ENCODE measurements at regions not wholly inside any gene's neighbourhood (a gene's known extent, or its start where the extent isn't known, plus 50 kb on each side); places are given as distances from the start of the nearest gene placed in this dataset.
"Not testable (repeated sequence)": the region's sequence is repeated elsewhere in the genome, so short reads cannot be mapped to it uniquely, and the experiment has no call there.

GRCh38 chrX:114051667-114052315 is 532.1 kb upstream of the HTR2C start:
- H3K9me3 ChIP-seq, result no peaks in the 10 kb centered on the region
- TF ChIP-seq, protein P1, sequence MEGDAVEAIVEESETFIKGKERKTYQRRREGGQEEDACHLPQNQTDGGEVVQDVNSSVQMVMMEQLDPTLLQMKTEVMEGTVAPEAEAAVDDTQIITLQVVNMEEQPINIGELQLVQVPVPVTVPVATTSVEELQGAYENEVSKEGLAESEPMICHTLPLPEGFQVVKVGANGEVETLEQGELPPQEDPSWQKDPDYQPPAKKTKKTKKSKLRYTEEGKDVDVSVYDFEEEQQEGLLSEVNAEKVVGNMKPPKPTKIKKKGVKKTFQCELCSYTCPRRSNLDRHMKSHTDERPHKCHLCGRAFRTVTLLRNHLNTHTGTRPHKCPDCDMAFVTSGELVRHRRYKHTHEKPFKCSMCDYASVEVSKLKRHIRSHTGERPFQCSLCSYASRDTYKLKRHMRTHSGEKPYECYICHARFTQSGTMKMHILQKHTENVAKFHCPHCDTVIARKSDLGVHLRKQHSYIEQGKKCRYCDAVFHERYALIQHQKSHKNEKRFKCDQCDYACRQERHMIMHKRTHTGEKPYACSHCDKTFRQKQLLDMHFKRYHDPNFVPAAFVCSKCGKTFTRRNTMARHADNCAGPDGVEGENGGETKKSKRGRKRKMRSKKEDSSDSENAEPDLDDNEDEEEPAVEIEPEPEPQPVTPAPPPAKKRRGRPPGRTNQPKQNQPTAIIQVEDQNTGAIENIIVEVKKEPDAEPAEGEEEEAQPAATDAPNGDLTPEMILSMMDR (IDR thresholded peaks at IDR 0.05), result no peak
- no peak for TF ChIP-seq EP300 (IDR thresholded peaks at IDR 0.05)
- no peak for TF ChIP-seq POLR2A (IDR thresholded peaks at IDR 0.05)
- H3K36me3 ChIP-seq, result no peaks in the 10 kb centered on the region
- H3K4me1 ChIP-seq, result no peaks in the 10 kb centered on the region
- H3K4me3 ChIP-seq, result no peak overlapping the region
- H3K27me3 ChIP-seq, result no peaks in the 10 kb centered on the region
- no peak for DNase-seq (ENCODE audit: low spot score in 2 of 2)
- WGBS, 2 donors, result 83 to 94% methylated on average over 4 of the region's 4 CpGs
- H3K27ac ChIP-seq, result no peak overlapping the region

- WGBS, 2 donors, result 85 to 89% methylated on average over 7 of the region's 7 CpGs
- DNase-seq (ENCODE audit: low spot score in 2 of 2), result no peak
- Histone ChIP-seq H3K27ac (no peak overlapping the region), H3K4me3 (no peak overlapping the region), H3K27me3 (no peaks in the 10 kb centered on the region), H3K36me3 (no peaks in the 10 kb centered on the region), H3K9me3 (no peaks in the 10 kb centered on the region), H3K4me1 (no peaks in the 10 kb centered on the region)
- TF ChIP-seq, protein P1 (IDR thresholded peaks at IDR 0.05), result no peak
- no peak for TF ChIP-seq POLR2A (IDR thresholded peaks at IDR 0.05)
- TF ChIP-seq EP300 (IDR thresholded peaks at IDR 0.05), result no peak
Observed at GRCh38 chrX:114050075-114050796, 533.6 kb upstream of the HTR2C start.

GRCh38 chrX:114049063-114049462 is 534.8 kb upstream of the HTR2C start:
- no peaks in the 10 kb centered on the region for H3K27me3 ChIP-seq
- 77 to 85% methylated on average over 3 of the region's 3 CpGs for WGBS, 2 donors
- no peaks in the 10 kb centered on the region for H3K36me3 ChIP-seq
- no peak overlapping the region for H3K27ac ChIP-seq
- TF ChIP-seq, protein P1 (IDR thresholded peaks at IDR 0.05), result no peak
- no peak for TF ChIP-seq POLR2A (IDR thresholded peaks at IDR 0.05)
- no peak for TF ChIP-seq EP300 (IDR thresholded peaks at IDR 0.05)
- H3K4me3 ChIP-seq, result no peak overlapping the region
- no peaks in the 10 kb centered on the region for H3K4me1 ChIP-seq
- no peak for DNase-seq (ENCODE audit: low spot score in 2 of 2)
- H3K9me3 ChIP-seq, result no peaks in the 10 kb centered on the region

- no peaks in the 10 kb centered on the region for H3K36me3 ChIP-seq
- no peaks in the 10 kb centered on the region for H3K4me1 ChIP-seq
- TF ChIP-seq, protein P1 (IDR thresholded peaks at IDR 0.05), result no peak
- no peak for TF ChIP-seq POLR2A (IDR thresholded peaks at IDR 0.05)
- TF ChIP-seq EP300 (IDR thresholded peaks at IDR 0.05), result no peak
- 56 to 67% methylated on average over 5 to 7 of the region's 7 CpGs for WGBS, 2 donors
- no peaks in the 10 kb centered on the region for H3K27me3 ChIP-seq
- H3K4me3 ChIP-seq, result no peak overlapping the region
- DNase-seq (ENCODE audit: low spot score in 2 of 2), result no peak
- H3K9me3 ChIP-seq, result no peaks in the 10 kb centered on the region
- no peak overlapping the region for H3K27ac ChIP-seq
Observed at GRCh38 chrX:114047558-114047957, 536.3 kb upstream of the HTR2C start.

- 75 to 76% methylated on average over 6 of the region's 6 CpGs for WGBS, 2 donors
- no peak for DNase-seq (ENCODE audit: low spot score in 2 of 2)
- no peaks in the 10 kb centered on the region for H3K9me3 ChIP-seq
- no peaks in the 10 kb centered on the region for H3K4me1 ChIP-seq
- TF ChIP-seq POLR2A (IDR thresholded peaks at IDR 0.05) (no peak), EP300 (IDR thresholded peaks at IDR 0.05) (no peak)
- TF ChIP-seq, protein P1 (IDR thresholded peaks at IDR 0.05), result no peak
- no peaks in the 10 kb centered on the region for H3K27me3 ChIP-seq
- H3K27ac ChIP-seq, result no peak overlapping the region
- H3K4me3 ChIP-seq, result no peak overlapping the region
- H3K36me3 ChIP-seq, result no peaks in the 10 kb centered on the region
Observed at GRCh38 chrX:114046695-114047279, 537.1 kb upstream of the HTR2C start.

- 77 to 78% methylated on average over 8 of the region's 8 CpGs for WGBS, 2 donors
- not testable (repeated sequence) for H3K36me3 ChIP-seq; H3K27me3 ChIP-seq; H3K9me3 ChIP-seq; DNase-seq (ENCODE audit: low spot score in 2 of 2); H3K4me3 ChIP-seq; H3K27ac ChIP-seq; H3K4me1 ChIP-seq
Observed at GRCh38 chrX:114041470-114041869, 542.4 kb upstream of the HTR2C start.

GRCh38 chrX:114040661-114041269 is 543.1 kb upstream of the HTR2C start:
- H3K4me3 ChIP-seq; H3K27me3 ChIP-seq; DNase-seq (ENCODE audit: low spot score in 2 of 2); H3K36me3 ChIP-seq; H3K27ac ChIP-seq; H3K9me3 ChIP-seq; H3K4me1 ChIP-seq: not testable (repeated sequence)
- 84 to 85% methylated on average over 17 of the region's 18 CpGs for WGBS, 2 donors

Data from tibial nerve (tissue), 4 donors.